ENCODE measurements at regions not wholly inside any gene's neighbourhood (a gene's known extent, or its start where the extent isn't known, plus 50 kb on each side); places are given as distances from the start of the nearest gene placed in this dataset.
"Not testable (repeated sequence)": the region's sequence is repeated elsewhere in the genome, so short reads cannot be mapped to it uniquely, and the experiment has no call there.

DNA sequence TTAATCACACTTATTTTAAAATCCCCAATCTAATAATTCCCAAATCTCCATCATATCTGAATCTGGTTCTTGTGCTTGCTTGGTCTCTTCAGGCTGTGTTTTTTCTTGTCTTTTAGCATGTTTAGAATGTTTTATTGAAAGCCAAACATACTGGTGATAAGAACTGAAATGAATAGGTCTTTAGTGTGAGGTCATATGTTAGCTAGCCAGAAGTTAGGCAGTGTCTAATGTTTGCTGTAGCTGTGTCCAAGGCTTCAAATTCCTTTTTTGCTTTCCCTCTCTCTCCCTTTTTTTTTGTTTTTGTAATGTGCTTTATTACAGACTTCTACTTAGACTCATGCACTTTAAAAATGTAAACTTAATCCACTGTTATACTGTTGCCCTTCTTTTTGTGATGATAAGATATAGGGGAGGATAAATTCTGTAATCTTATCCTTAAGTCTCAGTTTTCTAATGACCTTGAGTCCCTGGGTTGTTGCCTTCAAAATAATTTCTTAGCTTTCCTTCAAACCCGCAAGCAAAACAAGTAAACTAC is 725.1 kb downstream of the BRINP3 start:
- ATAC-seq: no peak
- H2AFZ ChIP-seq: peak overlapping the region; percentile 52; the same call in 1 of the 2 replicates
- no peaks in the 10 kb centered on the region for H3K79me2 ChIP-seq (replicated peaks; ENCODE audit: insufficient read depth)
- no peak overlapping the region for H3K4me3 Mint-ChIP-seq
- no peaks in the 10 kb centered on the region for H3K4me1 Mint-ChIP-seq
- H3K36me3 ChIP-seq (ENCODE audit: insufficient read depth): peaks cover 5% of the 10 kb centered on the region
- TF ChIP-seq, protein P1, sequence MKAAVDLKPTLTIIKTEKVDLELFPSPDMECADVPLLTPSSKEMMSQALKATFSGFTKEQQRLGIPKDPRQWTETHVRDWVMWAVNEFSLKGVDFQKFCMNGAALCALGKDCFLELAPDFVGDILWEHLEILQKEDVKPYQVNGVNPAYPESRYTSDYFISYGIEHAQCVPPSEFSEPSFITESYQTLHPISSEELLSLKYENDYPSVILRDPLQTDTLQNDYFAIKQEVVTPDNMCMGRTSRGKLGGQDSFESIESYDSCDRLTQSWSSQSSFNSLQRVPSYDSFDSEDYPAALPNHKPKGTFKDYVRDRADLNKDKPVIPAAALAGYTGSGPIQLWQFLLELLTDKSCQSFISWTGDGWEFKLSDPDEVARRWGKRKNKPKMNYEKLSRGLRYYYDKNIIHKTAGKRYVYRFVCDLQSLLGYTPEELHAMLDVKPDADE (IDR thresholded peaks at IDR 0.05): no peak
- TF ChIP-seq, protein P2, sequence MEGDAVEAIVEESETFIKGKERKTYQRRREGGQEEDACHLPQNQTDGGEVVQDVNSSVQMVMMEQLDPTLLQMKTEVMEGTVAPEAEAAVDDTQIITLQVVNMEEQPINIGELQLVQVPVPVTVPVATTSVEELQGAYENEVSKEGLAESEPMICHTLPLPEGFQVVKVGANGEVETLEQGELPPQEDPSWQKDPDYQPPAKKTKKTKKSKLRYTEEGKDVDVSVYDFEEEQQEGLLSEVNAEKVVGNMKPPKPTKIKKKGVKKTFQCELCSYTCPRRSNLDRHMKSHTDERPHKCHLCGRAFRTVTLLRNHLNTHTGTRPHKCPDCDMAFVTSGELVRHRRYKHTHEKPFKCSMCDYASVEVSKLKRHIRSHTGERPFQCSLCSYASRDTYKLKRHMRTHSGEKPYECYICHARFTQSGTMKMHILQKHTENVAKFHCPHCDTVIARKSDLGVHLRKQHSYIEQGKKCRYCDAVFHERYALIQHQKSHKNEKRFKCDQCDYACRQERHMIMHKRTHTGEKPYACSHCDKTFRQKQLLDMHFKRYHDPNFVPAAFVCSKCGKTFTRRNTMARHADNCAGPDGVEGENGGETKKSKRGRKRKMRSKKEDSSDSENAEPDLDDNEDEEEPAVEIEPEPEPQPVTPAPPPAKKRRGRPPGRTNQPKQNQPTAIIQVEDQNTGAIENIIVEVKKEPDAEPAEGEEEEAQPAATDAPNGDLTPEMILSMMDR (conservative IDR thresholded peaks at IDR 0.05; ENCODE audit: low read depth in 2 of 2): no peak
- H3K27me3 Mint-ChIP-seq (ENCODE audit: insufficient read depth, low read depth, poor library complexity): no peaks in the 10 kb centered on the region
- H3K27ac ChIP-seq (ENCODE audit: low read depth): no peak overlapping the region
- DNase-seq (ENCODE audit: low spot score): no peak
- peaks cover 20% of the 10 kb centered on the region for H3K9me3 Mint-ChIP-seq
- H3K27ac Mint-ChIP-seq: no peak overlapping the region
- H3K4me2 ChIP-seq: no peak overlapping the region
- no peaks in the 10 kb centered on the region for H3K9me2 ChIP-seq (ENCODE audit: insufficient read depth)
- no peaks in the 10 kb centered on the region for H4K20me1 ChIP-seq (replicated peaks; ENCODE audit: insufficient read depth)
- H3F3A ChIP-seq (replicated peaks; ENCODE audit: low read depth): no peaks in the 10 kb centered on the region
- H3K4me1 ChIP-seq (ENCODE audit: insufficient read depth): no peaks in the 10 kb centered on the region
- H3K4me3 ChIP-seq: no peak overlapping the region
- H3K36me3 Mint-ChIP-seq (ENCODE audit: low read depth): peaks cover 10% of the 10 kb centered on the region
- H3K27me3 ChIP-seq (ENCODE audit: insufficient read depth): no peaks in the 10 kb centered on the region

DNA sequence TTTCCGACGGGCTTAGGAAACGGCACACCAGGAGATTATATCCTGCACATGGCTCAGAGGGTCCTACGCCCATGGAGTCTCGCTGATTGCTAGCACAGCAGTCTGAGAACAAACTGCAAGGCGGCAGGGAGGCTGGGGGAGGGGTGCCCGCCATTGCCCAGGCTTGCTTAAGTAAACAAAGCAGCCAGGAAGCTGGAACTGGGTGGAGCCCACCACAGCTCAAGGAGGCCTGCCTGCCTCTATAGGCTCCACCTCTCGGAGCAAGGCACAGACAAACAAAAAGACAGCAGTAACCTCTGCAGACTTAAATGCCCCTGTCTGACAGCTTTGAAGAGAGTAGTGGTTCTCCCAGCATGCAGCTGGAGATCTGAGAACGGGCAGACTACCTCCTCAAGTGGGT is 722.6 kb downstream of the BRINP3 start:
- not testable (repeated sequence) for H2AFZ ChIP-seq; H3K9me2 ChIP-seq (ENCODE audit: insufficient read depth); H3K36me3 ChIP-seq (ENCODE audit: insufficient read depth); H3K4me3 Mint-ChIP-seq; H3K4me3 ChIP-seq; H3K79me2 ChIP-seq (replicated peaks; ENCODE audit: insufficient read depth); H3K36me3 Mint-ChIP-seq (ENCODE audit: low read depth); H3K27ac ChIP-seq (ENCODE audit: low read depth); H3F3A ChIP-seq (replicated peaks; ENCODE audit: low read depth); ATAC-seq; H3K27me3 ChIP-seq (ENCODE audit: insufficient read depth); H3K4me2 ChIP-seq; H3K27ac Mint-ChIP-seq; DNase-seq (ENCODE audit: low spot score); H3K27me3 Mint-ChIP-seq (ENCODE audit: insufficient read depth, low read depth, poor library complexity); H4K20me1 ChIP-seq (replicated peaks; ENCODE audit: insufficient read depth); H3K4me1 ChIP-seq (ENCODE audit: insufficient read depth); H3K4me1 Mint-ChIP-seq
- H3K9me3 Mint-ChIP-seq: peaks cover 20% of the 10 kb centered on the region

DNA sequence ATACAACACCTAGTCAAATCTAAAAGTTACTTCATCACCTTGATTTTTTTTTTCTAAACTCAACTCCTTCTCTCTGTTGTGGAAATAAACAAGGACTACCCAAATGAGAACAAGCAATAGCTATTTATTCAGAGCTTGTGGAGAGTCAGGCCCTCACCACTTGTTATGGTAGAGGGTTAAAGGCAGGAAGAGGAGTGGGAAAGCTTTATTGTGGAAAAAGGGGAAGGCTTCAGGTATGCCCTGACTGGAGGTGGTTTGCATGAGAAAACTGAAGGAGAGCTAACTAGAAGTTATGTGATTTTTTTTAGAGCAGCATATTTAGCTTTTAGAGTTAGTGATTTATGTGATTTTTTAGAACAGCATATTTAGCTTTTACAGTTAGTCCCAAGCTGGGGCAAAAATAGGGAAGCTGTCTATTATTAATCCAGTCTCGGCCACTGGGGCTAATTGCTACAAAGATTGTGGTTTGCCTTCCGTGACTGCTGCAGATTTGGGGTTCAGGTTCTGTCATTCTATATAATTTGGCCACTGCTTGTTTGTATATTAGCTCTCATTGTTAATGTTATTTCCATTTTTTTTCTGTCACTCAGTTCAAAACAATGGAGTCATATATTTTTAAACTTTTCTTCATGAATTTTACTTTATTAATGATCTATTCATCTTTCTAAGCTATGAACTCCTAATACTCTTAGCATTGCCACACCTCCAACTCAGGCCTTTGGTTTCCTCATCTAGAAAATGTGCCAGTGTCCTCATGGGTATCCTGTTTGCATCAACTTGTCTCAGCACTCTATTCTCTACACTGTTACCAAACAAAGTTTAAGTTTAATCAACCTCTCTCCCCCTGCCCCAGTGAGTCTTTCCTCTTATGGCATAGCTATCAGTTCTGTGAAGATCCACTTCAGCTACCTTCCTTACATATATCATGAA is 713.0 kb downstream of the BRINP3 start:
- Histone ChIP-seq H3K36me3 (ENCODE audit: insufficient read depth) (no peaks in the 10 kb centered on the region), H3K4me1 (ENCODE audit: insufficient read depth) (peaks cover 18% of the 10 kb centered on the region), H4K20me1 (replicated peaks; ENCODE audit: insufficient read depth) (no peaks in the 10 kb centered on the region), H3F3A (replicated peaks; ENCODE audit: low read depth) (no peaks in the 10 kb centered on the region), H3K79me2 (replicated peaks; ENCODE audit: insufficient read depth) (no peaks in the 10 kb centered on the region), H3K4me3 (no peak overlapping the region), H2AFZ (no peak overlapping the region), H3K4me2 (0 out of 2 replicates have a peak overlapping the region, but pooled peaks have one; percentile 35), H3K27ac (ENCODE audit: low read depth) (no peak overlapping the region), H3K9me2 (ENCODE audit: insufficient read depth) (no peaks in the 10 kb centered on the region), H3K27me3 (ENCODE audit: insufficient read depth) (no peaks in the 10 kb centered on the region)
- H3K4me1 Mint-ChIP-seq: peaks cover 26% of the 10 kb centered on the region
- H3K9me3 Mint-ChIP-seq: no peaks in the 10 kb centered on the region
- no peak overlapping the region for H3K4me3 Mint-ChIP-seq
- H3K27ac Mint-ChIP-seq: no peak overlapping the region; the same call in 1 of the 2 replicates
- peak; percentile 36 for DNase-seq (ENCODE audit: low spot score)
- H3K36me3 Mint-ChIP-seq (ENCODE audit: low read depth): no peaks in the 10 kb centered on the region
- ATAC-seq: peak; percentile 87
- no peaks in the 10 kb centered on the region for H3K27me3 Mint-ChIP-seq (ENCODE audit: insufficient read depth, low read depth, poor library complexity)
- TF ChIP-seq ZNF331 (CRISPR knock-in tag; IDR thresholded peaks at IDR 0.05; ENCODE audit: low read depth) (no peak), EZH2phosphoT487 (IDR thresholded peaks at IDR 0.05; ENCODE audit: unreplicated experiment) (no peak), ZNF114 (CRISPR knock-in tag; IDR thresholded peaks at IDR 0.05) (no peak), JUNB (IDR thresholded peaks at IDR 0.05; ENCODE audit: unreplicated experiment) (no peak), STAT1 (IDR thresholded peaks at IDR 0.05; ENCODE audit: unreplicated experiment) (no peak), EZH2 (IDR thresholded peaks at IDR 0.05; ENCODE audit: low read depth, unreplicated experiment) (no peak)
- TF ChIP-seq, protein P3, sequence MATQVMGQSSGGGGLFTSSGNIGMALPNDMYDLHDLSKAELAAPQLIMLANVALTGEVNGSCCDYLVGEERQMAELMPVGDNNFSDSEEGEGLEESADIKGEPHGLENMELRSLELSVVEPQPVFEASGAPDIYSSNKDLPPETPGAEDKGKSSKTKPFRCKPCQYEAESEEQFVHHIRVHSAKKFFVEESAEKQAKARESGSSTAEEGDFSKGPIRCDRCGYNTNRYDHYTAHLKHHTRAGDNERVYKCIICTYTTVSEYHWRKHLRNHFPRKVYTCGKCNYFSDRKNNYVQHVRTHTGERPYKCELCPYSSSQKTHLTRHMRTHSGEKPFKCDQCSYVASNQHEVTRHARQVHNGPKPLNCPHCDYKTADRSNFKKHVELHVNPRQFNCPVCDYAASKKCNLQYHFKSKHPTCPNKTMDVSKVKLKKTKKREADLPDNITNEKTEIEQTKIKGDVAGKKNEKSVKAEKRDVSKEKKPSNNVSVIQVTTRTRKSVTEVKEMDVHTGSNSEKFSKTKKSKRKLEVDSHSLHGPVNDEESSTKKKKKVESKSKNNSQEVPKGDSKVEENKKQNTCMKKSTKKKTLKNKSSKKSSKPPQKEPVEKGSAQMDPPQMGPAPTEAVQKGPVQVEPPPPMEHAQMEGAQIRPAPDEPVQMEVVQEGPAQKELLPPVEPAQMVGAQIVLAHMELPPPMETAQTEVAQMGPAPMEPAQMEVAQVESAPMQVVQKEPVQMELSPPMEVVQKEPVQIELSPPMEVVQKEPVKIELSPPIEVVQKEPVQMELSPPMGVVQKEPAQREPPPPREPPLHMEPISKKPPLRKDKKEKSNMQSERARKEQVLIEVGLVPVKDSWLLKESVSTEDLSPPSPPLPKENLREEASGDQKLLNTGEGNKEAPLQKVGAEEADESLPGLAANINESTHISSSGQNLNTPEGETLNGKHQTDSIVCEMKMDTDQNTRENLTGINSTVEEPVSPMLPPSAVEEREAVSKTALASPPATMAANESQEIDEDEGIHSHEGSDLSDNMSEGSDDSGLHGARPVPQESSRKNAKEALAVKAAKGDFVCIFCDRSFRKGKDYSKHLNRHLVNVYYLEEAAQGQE (IDR thresholded peaks at IDR 0.05; ENCODE audit: unreplicated experiment): no peak
- TF ChIP-seq, protein P2 (conservative IDR thresholded peaks at IDR 0.05; ENCODE audit: low read depth in 2 of 2): no peak

Data from GM23338 (cell line).